SW480 (cell line): ENCODE measurements at regions not wholly inside any gene's neighbourhood (a gene's known extent, or its start where the extent isn't known, plus 50 kb on each side); places are given as distances from the start of the nearest gene placed in this dataset.
"Not testable (repeated sequence)": the region's sequence is repeated elsewhere in the genome, so short reads cannot be mapped to it uniquely, and the experiment has no call there.

ENCODE experiments used
- DNase-seq: peaks from one replicate; pipeline ENCODE4 v3.0.0-alpha.2; 2016; ENCODE audit warnings: low spot score

DNA sequence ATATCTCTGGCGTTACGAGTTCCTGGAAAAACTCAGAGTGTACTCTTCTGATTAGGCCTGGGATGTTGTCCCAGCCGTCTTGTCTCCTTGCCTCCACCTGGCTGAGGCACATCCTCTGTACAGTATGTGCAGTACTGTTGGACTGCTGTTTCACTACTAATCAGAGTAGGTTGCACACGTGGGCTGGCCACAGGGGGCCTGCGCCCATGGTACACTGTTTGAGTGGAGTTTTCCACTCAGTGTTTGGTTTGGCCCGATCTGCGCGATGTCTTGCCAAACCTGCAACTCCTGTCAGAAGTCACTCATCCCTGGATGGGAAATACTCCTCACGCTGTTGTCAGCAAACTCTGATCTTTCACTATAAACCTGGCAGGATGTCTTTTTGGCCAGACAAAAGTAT lies 189.6 kb upstream of the CSNK1A1L start:
- DNase-seq, result no peak

DNA sequence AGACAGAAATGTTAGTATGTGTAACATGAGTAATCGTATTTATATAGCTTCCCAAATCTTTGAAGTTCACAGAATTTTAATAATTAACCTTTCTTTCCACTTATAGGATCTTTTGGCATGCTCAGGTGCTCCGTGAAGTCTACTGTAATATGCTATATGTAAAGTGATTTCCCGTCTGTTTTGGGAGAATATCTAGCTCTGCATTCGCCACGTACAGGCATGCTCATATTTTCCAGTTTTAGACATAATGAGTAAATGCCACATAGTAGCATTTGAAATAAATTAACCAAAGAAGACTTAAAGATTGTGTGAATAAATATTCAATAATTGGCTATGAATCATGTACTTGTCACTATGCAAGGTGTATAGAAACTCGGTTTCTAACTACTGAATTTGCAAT lies 189.0 kb upstream of the CSNK1A1L start:
- DNase-seq, result no peak

DNA sequence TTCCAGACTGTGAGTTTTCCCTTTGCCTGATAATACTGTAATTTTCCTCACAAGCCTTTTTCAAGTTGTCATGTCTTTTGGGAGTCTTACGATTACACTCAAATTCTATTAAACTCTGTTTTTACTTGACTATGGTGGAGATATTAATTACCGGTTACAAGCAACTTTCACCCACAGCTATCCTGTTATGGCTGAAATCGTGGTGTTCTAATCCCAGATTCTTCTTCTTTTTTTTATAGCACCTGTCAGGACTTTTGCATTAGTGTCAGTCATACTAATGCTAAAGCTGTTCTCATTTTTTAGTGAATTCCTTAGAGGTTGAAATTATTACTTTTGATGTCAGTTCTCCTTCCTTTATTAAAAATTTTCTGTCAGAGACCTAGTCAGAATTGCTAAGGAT lies 187.8 kb upstream of the CSNK1A1L start:
- no peak for DNase-seq

DNA sequence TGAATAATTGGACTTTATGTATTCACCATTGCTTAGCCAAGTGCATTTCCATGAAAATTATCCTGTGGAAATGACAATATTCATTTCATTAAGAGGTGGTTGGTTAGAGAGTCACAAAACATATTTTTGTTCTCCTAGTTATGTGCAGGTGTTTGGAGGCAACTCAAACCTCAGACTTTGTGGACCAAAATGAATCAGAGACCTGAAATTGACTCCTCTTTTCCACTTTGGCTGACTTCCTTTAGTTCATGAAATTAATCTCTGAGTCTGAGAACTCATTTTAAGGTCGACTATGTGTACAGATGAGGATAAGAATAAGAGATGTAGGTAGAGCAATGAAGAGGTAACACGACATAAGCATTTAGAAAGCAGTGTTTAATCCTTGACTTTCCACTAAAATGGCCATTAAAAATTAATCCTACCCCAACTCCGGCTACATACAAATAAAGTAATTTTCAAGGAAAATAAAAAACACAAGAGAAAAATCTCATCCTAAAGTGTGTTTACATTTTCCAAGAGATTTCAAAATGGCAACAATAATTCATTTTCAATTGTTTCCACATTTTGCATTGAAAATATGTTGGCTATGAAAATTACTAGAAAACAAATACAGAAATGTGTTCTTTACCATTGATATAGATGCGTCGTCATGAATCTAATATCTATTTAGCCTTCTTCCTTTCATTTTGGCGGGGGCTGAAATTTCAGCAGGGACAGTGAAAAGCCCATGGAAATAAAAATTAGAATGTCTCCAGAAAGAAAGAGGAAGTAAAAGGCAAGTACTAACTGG lies 185.4 kb upstream of the CSNK1A1L start:
- no peak for DNase-seq

DNA sequence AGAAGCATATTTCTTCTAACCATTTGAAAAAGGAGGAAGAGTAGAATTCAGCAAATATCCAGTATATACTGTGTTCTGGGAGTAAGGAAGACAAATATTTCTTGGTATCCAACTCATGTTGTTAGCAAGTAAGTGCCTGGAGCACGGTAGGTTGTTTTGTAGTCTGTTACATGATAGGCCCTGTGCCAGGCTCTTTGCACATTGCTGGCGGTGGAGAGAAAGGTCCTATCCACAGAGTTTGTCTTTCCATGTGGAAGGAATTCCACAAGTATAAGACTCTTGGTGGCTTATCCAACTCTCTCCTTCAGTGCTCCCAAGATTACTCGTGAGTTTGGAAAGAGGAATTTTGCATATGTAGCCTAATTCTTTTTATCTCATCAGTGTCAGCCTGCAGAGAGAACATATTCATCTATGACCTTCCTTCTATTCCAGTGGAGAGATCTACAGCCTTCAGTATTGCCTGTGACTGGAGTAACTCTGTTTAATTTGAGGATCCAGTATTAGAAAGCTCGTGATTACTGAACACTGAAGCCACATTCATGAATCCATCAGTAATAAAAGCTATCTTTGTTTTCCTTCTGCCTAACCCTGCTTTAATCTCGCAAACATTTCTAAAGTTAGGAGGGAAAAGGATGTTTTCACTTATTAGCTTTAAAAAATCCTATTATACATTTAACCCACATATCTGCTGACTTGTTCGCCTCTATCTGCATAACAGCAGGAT lies 183.9 kb upstream of the CSNK1A1L start:
- DNase-seq, result no peak

DNA sequence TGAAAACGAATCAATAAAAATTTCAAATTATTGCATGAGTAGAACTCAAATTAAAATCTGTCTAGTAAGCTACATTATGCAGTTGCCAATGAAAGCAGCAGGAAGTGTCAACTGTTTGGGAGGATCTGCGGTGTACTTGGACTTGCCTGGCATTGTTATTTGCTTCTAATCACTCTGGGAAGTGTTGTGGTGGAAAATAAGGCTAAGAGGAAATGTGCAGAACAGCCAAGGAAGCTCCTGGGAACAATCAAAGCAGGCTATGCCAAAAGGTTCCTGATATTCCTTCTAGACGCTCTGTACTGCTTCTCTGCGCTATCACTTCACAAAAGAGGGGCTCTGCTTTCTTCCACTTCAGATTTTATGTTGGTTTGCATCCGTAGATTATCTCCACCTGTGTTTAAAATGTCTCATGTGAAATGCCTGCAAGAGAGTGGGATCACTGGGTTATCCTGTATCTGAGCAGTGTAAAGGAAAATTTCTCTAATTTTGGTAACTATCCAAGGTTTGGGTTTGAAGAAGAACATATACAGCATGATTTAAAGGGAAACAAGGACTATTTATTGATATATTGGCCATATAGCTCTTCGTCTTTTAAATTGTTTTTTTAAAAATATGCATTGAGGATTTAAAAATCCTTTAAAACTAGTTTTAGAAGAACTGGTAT lies 182.7 kb upstream of the CSNK1A1L start:
- no peak for DNase-seq

DNA sequence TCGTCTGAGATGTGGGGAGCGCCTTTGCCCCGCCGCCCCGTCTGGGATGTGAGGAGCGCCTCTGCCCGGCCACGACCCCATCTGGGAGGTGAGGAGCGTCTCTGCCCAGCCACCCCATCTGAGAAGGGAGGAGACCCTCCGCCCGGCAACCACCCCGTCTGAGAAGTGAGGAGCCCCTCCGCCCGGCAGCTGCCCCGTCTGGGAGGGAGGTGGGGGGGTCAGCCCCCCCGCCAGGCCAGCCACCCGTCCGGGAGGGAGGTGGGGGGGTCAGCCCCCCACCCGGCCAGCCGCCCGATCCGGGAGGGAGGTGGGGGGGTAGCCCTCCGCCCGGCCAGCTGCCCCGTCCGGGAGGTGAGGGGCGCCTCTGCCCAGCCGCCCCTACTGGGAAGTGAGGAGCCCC lies 174.8 kb upstream of the CSNK1A1L start:
- DNase-seq, result not testable (repeated sequence)

DNA sequence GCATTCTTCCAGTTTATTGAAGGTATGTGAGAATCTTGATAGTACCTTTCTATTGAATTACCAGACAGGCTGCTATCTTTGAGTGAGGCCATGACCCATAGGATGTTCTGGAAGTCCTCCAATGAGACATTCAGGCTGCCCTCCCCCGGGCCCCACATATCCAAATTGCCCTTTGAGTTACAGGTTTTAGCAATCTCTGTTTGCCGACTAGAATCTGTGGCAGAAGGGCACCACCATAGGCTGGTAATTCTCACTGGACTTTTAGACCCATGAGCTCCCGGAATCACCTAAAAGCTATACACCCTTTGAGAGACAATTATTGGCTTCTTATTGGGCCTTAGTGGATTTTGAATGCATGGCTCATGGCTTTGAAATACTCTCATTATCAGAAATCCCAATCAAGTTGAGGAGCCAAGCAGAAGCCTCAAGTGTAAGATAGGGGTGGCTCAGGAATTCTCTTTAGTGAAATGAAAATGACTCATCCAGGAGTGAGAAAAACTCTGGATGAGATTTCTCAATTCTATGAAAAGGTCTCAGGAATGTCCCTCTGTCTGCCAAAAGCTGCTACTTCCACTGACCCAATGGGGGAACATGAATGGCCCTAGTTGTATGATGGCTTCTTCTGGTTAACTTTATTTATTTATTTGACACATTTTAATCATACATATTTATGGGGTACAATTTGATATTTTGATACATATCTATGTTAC lies 172.1 kb upstream of the CSNK1A1L start:
- no peak for DNase-seq

DNA sequence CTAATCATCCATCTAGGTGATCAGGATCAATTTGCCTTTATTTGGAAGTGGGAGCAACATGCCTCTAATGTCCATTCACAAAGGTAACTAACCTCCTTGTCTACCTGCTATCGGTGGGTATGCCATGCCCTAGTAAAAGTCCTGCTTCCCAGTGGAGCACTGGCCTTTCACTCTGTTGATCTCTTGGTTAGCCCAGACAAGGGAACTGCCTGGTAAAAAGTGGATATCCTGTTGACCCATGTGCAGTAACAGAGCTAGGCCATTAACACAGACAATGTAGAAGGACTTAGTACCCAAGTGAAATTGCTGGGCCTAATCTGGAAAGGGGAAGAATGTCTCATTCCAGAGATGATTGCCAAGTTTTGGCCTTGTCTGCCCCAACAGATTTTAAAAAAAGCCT lies 171.5 kb upstream of the CSNK1A1L start:
- DNase-seq, result no peak

DNA sequence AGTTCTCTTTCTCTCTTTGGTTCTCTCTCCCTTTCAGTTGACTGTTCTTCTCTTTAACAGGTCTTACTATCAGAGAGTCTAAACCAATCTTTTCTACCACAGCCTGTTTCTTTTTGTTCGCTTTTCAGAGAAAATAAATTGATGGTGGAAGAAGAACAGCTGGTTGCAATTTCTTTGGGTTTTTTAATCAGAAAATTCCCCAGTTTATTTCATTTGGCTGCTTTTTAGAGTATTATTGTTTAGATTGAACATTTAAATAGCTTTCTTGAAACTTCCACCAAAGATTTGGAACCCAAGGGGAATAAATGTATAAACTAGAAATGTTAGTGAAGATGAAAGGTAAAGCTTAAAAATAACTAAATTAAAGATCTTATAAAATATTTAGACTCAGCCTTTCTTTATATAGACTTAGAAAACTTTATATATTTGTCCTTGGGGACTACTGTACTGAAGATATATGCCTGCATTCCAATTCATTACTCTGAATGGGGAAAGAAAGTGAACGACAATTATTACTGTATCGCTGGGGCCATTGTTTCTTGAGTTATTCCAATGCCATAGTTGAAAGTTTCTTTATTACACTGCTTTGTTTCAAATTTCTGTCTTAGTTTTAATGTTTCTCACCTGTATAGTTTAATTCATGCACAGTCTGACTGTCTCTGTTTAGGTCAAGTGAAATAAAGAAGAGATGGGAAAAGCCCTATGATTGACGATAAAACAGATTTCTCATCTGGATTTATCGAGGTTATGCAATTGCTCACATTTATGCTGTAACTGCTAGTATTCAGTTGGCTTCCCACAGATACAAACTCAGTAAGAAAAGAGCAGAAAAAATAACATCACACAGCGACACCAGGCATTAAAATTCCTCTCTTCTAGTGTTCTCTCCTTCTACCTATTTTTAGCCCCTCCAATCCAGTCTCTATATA lies 169.4 kb upstream of the CSNK1A1L start:
- DNase-seq, result no peak

DNA sequence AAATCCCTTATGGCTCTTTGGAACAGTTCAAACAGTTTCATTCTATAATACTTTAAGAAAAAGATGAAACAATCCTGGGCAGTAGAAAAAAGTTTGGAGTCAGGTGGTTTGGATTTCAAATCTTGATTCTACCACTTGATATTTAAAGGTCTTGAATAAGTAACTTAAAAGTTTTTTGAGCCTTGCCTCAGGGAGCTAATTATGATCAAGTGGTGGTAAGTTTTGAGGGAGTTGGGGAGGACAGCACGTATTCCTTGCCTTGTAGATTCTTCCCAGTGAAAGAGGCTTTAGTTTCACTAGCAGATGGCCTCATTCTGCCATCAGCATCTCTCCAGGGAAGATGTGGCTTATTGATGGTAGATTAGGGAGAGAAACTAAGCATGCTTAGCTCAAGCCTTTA lies 168.4 kb upstream of the CSNK1A1L start:
- no peak for DNase-seq

DNA sequence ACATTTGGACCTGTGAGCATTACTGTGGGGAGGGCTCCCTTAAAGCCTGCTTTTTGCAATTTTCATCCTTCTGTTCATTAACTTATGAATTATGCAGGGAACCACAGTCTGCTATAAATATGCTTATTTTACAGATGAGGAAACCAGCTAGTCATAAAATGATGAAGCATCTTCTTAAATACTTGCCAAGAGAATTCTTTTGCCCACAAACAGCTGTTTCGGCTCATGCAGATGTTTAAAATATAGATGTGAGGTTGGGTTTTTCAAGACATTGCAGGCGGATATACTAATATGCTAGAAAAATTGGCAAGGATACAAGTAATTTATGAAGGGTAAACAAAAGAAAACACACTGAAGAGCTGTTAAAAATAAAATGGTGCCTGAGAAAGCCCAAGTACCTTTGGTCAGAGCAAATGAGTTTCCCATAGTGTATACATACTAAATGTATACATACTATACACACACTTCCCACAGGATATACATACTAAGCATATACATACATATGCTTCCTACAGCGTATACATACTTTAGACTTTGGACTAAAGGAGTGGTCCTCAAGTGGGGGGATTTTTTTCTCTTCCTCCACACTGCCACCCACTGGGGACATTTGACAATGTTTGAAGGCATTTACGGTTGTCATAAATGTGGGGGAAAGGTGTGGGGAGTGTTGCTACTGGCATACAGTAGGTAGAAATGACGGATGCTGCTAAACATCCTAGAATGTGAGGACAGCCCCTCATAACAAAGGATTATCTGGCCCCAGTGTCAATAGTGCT lies 164.9 kb upstream of the CSNK1A1L start:
- no peak for DNase-seq

DNA sequence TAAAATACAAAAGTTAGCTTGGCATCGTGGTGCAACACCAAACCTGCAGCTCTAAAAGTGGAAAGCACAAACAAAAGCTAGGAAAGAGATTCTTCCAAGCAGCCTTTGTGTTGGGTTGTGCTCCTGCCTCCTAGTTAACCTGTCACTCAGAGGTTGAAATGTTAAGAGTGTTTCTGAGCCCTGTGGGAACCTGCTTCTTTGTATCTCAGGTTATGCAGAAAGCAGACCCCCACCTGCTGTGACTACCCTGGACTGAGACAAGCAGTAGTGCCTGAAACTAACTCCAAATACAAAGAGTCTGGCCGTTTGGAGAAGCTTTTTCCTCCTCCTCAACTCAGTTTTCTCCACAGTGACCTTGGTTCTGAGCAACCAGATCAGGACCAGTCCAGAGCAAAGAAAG lies 158.4 kb upstream of the CSNK1A1L start:
- no peak for DNase-seq

DNA sequence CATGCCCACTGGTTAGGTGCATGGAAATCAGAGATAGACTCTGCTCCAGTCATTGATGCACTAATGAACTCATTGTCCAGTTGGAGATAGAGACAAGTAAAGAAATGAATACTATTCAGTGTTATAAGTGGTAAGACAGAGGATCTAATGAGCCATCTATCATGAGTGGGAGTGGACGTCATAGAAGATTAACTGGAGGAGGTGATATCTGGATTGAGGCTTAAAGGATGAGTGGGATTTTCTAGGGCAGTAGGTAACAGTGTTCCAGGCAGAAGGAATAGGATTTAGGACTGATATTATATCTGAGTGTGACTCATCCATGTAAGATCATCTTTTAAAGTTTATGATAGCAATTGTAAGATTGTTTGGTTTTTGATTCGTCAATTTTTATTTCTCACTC lies 152.2 kb upstream of the CSNK1A1L start:
- DNase-seq, result no peak

DNA sequence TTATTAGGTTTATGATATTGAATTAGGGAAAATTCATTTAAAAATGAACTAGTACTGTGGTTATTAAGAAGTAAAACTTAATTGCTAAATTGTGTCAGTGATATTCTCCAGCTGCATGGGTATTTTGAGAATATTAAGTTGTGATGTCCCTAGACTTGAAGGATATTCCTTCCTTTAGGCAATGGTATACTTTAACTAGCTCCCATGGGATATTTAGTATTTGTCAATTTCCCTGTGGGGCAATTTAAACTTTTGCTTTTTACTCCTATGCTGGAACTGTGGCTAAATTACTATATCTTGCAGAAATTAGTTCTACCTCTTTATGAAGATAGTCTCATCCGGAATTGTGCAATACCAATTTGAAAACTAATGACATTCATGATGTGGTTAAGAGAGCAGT lies 151.6 kb upstream of the CSNK1A1L start:
- DNase-seq, result no peak

DNA sequence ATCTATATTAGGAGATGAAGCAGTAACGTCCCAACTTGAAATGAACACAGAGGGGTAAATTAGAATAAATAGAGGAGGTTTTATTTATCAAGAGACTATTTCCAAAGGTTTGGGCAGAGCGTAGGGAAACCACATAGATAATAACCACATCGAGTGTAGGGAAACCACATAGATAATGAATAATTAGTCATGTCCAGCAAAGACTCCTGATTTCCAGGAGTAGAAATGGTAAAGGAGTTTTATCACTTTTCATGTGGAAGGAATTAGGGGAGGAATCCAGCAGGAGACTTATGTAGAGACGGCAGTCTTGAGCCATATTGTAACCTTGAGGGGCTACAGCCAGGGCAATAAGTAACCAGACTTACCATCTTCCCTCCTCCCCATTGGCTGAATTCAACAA lies 136.3 kb upstream of the CSNK1A1L start:
- no peak for DNase-seq

DNA sequence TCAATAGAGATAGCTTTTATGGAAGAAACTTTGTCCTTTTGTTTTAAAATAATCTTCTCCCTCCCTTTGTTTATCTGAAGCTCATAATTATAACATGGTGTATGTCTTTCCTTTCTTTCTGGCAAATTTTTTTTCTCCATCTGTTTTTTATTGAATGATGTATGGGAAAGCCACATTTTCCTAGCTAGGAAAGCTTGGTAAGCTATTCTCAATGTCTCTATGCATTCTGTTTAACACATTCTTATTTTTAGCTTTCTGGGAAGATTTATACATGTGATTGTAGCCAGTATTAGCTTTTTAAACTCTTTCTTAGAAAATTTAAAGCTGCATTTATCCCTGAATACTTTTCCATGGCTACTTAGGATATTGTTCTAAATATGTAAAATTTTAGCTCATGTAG lies 124.9 kb upstream of the CSNK1A1L start:
- DNase-seq, result no peak

DNA sequence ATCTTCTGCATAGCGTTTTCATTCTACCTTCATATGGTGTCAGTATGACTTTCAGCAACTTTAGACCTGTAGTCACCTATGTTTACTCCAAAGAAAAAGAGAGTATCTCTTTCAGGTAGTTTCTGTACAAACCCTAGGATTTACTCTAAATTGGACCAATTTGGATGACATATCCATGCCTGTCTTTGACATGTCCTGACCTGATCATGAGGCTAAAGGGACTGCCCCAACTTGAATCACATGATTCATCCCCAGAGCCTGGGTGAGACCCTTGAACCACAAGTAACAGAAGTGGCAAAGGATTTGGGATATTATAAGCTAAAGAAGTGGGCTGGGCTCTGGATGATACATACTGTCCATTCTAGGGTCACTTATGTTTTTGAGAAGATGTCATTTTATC lies 124.5 kb upstream of the CSNK1A1L start:
- DNase-seq, result no peak

DNA sequence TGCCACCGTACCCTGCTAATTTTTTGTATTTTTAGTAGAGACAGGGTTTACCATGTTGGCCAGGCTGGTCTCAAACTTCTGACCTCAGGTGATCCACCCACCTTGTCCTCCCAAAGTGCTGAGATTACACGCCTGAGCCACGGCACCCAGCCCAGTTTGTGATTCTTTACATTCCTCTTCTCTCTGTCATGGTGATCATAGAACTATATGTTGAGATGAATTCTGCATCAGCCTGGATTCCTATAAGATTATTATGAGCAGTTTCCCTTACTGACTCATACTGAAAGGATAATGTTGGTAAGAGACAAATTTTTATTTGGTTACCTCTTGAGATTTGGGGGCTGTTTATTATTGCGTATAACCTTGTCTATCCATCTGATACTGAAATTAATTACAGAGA lies 121.5 kb upstream of the CSNK1A1L start:
- no peak for DNase-seq

DNA sequence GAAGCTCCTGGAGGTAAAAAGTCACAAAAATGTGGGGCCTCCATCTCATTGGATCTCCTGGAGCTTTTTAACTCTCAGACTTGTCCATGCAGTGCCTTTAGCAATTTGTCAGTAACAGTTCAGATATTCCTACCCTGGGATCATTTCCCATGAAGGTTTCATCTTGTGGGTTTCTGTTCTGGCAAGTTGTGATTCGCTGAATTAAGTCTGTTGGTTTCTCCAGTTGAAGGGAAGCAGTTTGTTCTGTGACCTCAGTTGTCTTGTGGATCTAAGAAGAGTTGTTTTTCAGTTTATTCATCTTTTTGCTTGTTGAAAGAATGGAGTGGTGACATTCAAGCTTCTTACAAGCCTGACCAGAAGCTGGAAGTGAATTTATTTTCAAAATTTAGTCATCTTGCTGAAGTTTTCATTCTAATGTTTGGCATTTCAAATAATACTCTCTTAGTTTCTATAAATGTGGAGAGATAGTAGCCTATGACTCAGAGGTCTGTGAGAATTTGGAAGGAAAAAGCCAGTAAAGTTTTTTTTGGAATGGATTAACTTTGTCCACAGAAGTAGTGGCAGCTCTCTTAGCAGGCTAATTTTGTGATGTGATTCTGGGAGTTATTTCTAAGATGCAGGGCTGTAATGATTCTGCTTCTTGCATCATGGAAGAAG lies 120.1 kb upstream of the CSNK1A1L start:
- DNase-seq, result no peak
